Lung (tissue), 11 donors: ENCODE measurements at regions not wholly inside any gene's neighbourhood (a gene's known extent, or its start where the extent isn't known, plus 50 kb on each side); places are given as distances from the start of the nearest gene placed in this dataset.

ENCODE experiments used
- ATAC-seq: fragments of 200-7000 bp; cut with Tn5 transposase; one replicate; pipeline ENCODE4 v1.9.1; 2020; ENCODE audit warnings: moderate number of reproducible peaks; ENCODE audit not compliant: insufficient read depth, low FRiP score
- DNase-seq, 3 donors: peaks; one replicate each; pipeline ENCODE4 v3.0.0-alpha.2; 2013 to 2017
- H3K27ac ChIP-seq, 2 donors: one replicate each; pipeline ENCODE4 v1.5.1; 2013; ENCODE audit warnings: mild to moderate bottlenecking in 2 of 2, moderate library complexity in 2 of 2, control low read depth in 1 of 2, inconsistent platforms in 1 of 2, low read depth in 1 of 2, low read length in 1 of 2
- H3K27me3 ChIP-seq, 3 donors: one replicate each; pipeline ENCODE4 v1.5.1; 2013; ENCODE audit warnings: low read length in 2 of 3; ENCODE audit not compliant: control insufficient read depth in 3 of 3, insufficient read depth in 3 of 3
- H3K36me3 ChIP-seq, 4 donors: one replicate each; pipeline ENCODE4 v1.5.1; 2013; ENCODE audit warnings: low read length in 4 of 4, mild to moderate bottlenecking in 1 of 4, moderate library complexity in 1 of 4; ENCODE audit not compliant: control insufficient read depth in 4 of 4, insufficient read depth in 4 of 4
- H3K4me1 ChIP-seq, 5 donors: one replicate each; pipeline ENCODE4 v1.5.1; 2013; ENCODE audit warnings: low read length in 5 of 5, mild to moderate bottlenecking in 2 of 5, moderate library complexity in 1 of 5; ENCODE audit not compliant: control insufficient read depth in 5 of 5, insufficient read depth in 5 of 5
- H3K4me3 ChIP-seq: one replicate; pipeline ENCODE4 v1.5.1; 2013; ENCODE audit warnings: mild to moderate bottlenecking, control low read depth, moderate library complexity
- H3K9ac ChIP-seq, 2 donors: one replicate each; pipeline ENCODE4 v1.5.1; 2013; ENCODE audit warnings: low read length in 2 of 2, control low read depth in 1 of 2; ENCODE audit not compliant: insufficient read depth in 1 of 2
- H3K9me3 ChIP-seq, 4 donors: one replicate each; pipeline ENCODE4 v1.5.1; 2013; ENCODE audit warnings: low read length in 3 of 4, mild to moderate bottlenecking in 1 of 4, moderate library complexity in 1 of 4; ENCODE audit not compliant: control insufficient read depth in 4 of 4, insufficient read depth in 3 of 4
- CTCF ChIP-seq: IDR thresholded peaks from 2 replicates; pipeline ENCODE4 v1.5.1; 2012; ENCODE audit warnings: mild to moderate bottlenecking; ENCODE audit errors: control extremely low read depth, extremely low read depth
- WGBS, 2 donors: extraction: QIAGEN DNeasy Blood & Tissue Kit; methylation state at CpG; one replicate each; pipeline ENCODE4 v1.1.7; 2013; 5-methylcytosine and 5-hydroxymethylcytosine counted together
- donor health status: control.
- donor health status: control.
- donor health status: Bipolar disorder and iron deficiency.
- donor health status: healthy.
- donor health status: DM: yes; HTN: yes; CAD: no.

DNA sequence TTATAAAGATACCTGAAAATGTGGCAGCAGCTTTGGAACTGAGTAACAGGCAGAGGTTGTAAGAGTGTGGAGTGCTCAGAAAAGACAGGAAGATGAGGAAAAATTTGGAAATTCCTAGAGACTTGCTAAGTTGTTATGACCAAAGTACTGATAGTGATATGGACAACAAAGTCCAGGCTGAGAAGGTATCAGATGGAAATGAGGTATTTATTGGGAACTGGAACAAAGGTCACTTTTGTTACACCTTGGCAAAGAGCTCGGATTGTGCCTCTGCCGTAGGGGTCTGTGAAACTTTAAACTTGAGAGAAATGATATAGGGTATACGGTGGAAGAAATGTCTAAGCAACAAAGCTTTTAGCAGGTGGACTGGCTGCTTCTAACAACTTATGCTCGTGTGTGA is 419.9 kb downstream of the PCDH17 start:
- no peak for ATAC-seq
- Histone ChIP-seq H3K4me3 (no peak overlapping the region), H3K9ac (no peak overlapping the region), H3K9me3 (no peaks in the 10 kb centered on the region), H3K27me3 (no peaks in the 10 kb centered on the region), H3K4me1 (no peaks in the 10 kb centered on the region), H3K36me3 (no peaks in the 10 kb centered on the region), H3K27ac (no peak overlapping the region)
- WGBS, 2 donors: 75 to 90% methylated on average over 4 of the region's 4 CpGs
- TF ChIP-seq CTCF: no peak
- no peak for DNase-seq

GRCh38 chr13:58051807-58052375 is 420.3 kb downstream of the PCDH17 start:
- Histone ChIP-seq H3K4me1 (no peaks in the 10 kb centered on the region), H3K9me3 (no peaks in the 10 kb centered on the region), H3K27ac (no peak overlapping the region), H3K36me3 (no peaks in the 10 kb centered on the region), H3K9ac (no peak overlapping the region), H3K4me3 (no peak overlapping the region), H3K27me3 (no peaks in the 10 kb centered on the region)
- 87 to 92% methylated on average over 5 of the region's 5 CpGs for WGBS, 2 donors
- ATAC-seq: no peak
- no peak for TF ChIP-seq CTCF
- DNase-seq: no peak

GRCh38 chr13:58056426-58056825 is 424.9 kb downstream of the PCDH17 start:
- H3K4me3 ChIP-seq: no peak overlapping the region
- DNase-seq (no peak), ATAC-seq (no peak)
- WGBS, 2 donors: 82 to 84% methylated on average over 4 of the region's 4 CpGs
- no peak overlapping the region for H3K27ac ChIP-seq
- no peaks in the 10 kb centered on the region for H3K27me3 ChIP-seq
- H3K36me3 ChIP-seq: no peaks in the 10 kb centered on the region
- no peaks in the 10 kb centered on the region for H3K4me1 ChIP-seq
- no peak for TF ChIP-seq CTCF
- H3K9ac ChIP-seq: no peak overlapping the region
- no peaks in the 10 kb centered on the region for H3K9me3 ChIP-seq

DNA sequence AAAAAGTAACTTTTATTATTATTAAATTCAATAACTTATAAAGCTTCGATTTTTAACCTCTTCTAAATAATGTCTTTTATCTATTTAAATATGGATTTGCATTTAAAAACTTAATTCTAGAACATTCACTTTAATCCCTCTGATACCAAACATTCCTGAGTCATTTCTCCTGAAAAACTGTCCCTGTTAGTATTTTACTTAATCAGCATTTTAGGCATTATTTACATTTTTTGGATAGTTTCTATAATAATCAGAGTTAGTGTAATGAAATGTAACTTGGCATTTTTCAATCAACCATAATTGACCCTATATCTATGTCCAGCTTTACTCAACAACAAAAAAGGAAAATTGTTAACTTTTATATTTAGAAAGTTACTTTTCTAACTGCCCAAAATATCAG is 428.1 kb downstream of the PCDH17 start:
- Histone ChIP-seq H3K4me3 (no peak overlapping the region), H3K27me3 (no peaks in the 10 kb centered on the region), H3K9me3 (no peaks in the 10 kb centered on the region), H3K4me1 (no peaks in the 10 kb centered on the region), H3K9ac (no peak overlapping the region), H3K27ac (no peak overlapping the region), H3K36me3 (no peaks in the 10 kb centered on the region)
- DNase-seq: no peak
- no peak for TF ChIP-seq CTCF
- ATAC-seq: no peak
- 72 to 89% methylated on average over 1 of the region's 1 CpG for WGBS, 2 donors
